ENCODE measurements at regions not wholly inside any gene's neighbourhood (a gene's known extent, or its start where the extent isn't known, plus 50 kb on each side); places are given as distances from the start of the nearest gene placed in this dataset.

- no peak for TF ChIP-seq CTCF (conservative IDR thresholded peaks at IDR 0.05; ENCODE audit: control insufficient read depth, insufficient read depth, low read depth, low read length)
- DNase-seq (ENCODE audit: low read depth), result no peak
- H3K4me3 ChIP-seq (ENCODE audit: control insufficient read depth, low read depth, low read length), result no peak overlapping the region
Measured at GRCh38 chr2:122885436-122885835, 1130.0 kb downstream of the TSN start.

- no peak for DNase-seq (ENCODE audit: low read depth)
- no peak for TF ChIP-seq CTCF (conservative IDR thresholded peaks at IDR 0.05; ENCODE audit: control insufficient read depth, insufficient read depth, low read depth, low read length)
- H3K4me3 ChIP-seq (ENCODE audit: control insufficient read depth, low read depth, low read length), result no peak overlapping the region
Measured at GRCh38 chr2:122886479-122887145, 1131.2 kb downstream of the TSN start.

GRCh38 chr2:122899614-122900013 is 1125.5 kb upstream of the CNTNAP5 start:
- no peak overlapping the region for H3K4me3 ChIP-seq (ENCODE audit: control insufficient read depth, low read depth, low read length)
- DNase-seq (ENCODE audit: low read depth), result no peak
- TF ChIP-seq CTCF (conservative IDR thresholded peaks at IDR 0.05; ENCODE audit: control insufficient read depth, insufficient read depth, low read depth, low read length), result no peak

GRCh38 chr2:122905431-122905830 is 1119.7 kb upstream of the CNTNAP5 start:
- H3K4me3 ChIP-seq (ENCODE audit: control insufficient read depth, low read depth, low read length), result no peak overlapping the region
- no peak for TF ChIP-seq CTCF (conservative IDR thresholded peaks at IDR 0.05; ENCODE audit: control insufficient read depth, insufficient read depth, low read depth, low read length)
- no peak for DNase-seq (ENCODE audit: low read depth)

- no peak for TF ChIP-seq CTCF (conservative IDR thresholded peaks at IDR 0.05; ENCODE audit: control insufficient read depth, insufficient read depth, low read depth, low read length)
- no peak for DNase-seq (ENCODE audit: low read depth)
Measured at GRCh38 chr2:122908159-122908558, 1116.9 kb upstream of the CNTNAP5 start.

GRCh38 chr2:122927197-122927596 is 1097.9 kb upstream of the CNTNAP5 start:
- no peak overlapping the region for H3K4me3 ChIP-seq (ENCODE audit: control insufficient read depth, low read depth, low read length)
- no peak for DNase-seq (ENCODE audit: low read depth)
- no peak for TF ChIP-seq CTCF (conservative IDR thresholded peaks at IDR 0.05; ENCODE audit: control insufficient read depth, insufficient read depth, low read depth, low read length)

More at GRCh38 chr2:122908159-122908558, 1116.9 kb upstream of the CNTNAP5 start:
- no peak overlapping the region for H3K4me3 ChIP-seq (ENCODE audit: control insufficient read depth, low read depth, low read length)

Measured in fibroblast of mammary gland (primary cell).